Suprapubic skin (tissue), 3 donors: ENCODE measurements at regions not wholly inside any gene's neighbourhood (a gene's known extent, or its start where the extent isn't known, plus 50 kb on each side); places are given as distances from the start of the nearest gene placed in this dataset.

Experiments
- CTCF ChIP-seq, 2 donors: fragments of 200-600 bp in 1 of 2; fragments of 450-650 bp in 1 of 2; sonication (generic) in 1 of 2; IDR thresholded peaks; one replicate each; pipeline ENCODE4 v1.5.1; 2016 to 2019; ENCODE audit warnings: antibody characterized with exemption in 2 of 2, mild to moderate bottlenecking in 1 of 2, moderate library complexity in 1 of 2
- EP300 ChIP-seq: sonication (generic); formaldehyde crosslinking; IDR thresholded peaks from one replicate; pipeline ENCODE4 v1.6.1; 2017; ENCODE audit warnings: antibody characterized with exemption
- POLR2A ChIP-seq, 2 donors: fragments of 450-650 bp; IDR thresholded peaks; one replicate each; pipeline ENCODE4 v1.6.1; 2017; ENCODE audit warnings: antibody characterized with exemption in 2 of 2, mild to moderate bottlenecking in 2 of 2, moderate library complexity in 2 of 2

GRCh38 chr11:87971354-87971753 lies 203.9 kb downstream of the RAB38 start:
- TF ChIP-seq CTCF (IDR thresholded peaks at IDR 0.05) (no peak), EP300 (no peak), POLR2A (IDR thresholded peaks at IDR 0.05) (no peak)
